ENCODE measurements at regions not wholly inside any gene's neighbourhood (a gene's known extent, or its start where the extent isn't known, plus 50 kb on each side); places are given as distances from the start of the nearest gene placed in this dataset.

DNA sequence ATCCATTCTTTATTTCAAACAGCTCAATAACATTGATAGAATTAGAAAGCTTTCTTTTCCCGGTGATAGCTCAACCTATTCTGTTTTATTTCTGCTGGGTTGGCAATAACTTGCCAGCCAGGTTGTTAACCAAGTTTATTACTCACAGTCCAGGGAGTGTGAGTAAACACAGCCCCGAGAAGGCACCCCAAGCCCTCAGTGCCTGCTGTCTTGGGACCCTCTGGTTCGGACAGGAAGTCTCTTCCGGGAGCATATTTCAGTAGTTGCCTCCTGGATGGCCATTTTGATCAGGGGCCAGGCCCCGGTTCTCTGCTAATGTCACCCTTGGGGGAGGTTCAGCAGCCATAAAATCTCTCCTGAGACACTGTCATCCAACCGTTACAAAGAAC lies 176.8 kb downstream of the INO80D start:
- no peak overlapping the region for H3K4me3 ChIP-seq (ENCODE audit: low read depth, low read length)
- no peak for DNase-seq (ENCODE audit: low read depth)
- TF ChIP-seq, protein P1, sequence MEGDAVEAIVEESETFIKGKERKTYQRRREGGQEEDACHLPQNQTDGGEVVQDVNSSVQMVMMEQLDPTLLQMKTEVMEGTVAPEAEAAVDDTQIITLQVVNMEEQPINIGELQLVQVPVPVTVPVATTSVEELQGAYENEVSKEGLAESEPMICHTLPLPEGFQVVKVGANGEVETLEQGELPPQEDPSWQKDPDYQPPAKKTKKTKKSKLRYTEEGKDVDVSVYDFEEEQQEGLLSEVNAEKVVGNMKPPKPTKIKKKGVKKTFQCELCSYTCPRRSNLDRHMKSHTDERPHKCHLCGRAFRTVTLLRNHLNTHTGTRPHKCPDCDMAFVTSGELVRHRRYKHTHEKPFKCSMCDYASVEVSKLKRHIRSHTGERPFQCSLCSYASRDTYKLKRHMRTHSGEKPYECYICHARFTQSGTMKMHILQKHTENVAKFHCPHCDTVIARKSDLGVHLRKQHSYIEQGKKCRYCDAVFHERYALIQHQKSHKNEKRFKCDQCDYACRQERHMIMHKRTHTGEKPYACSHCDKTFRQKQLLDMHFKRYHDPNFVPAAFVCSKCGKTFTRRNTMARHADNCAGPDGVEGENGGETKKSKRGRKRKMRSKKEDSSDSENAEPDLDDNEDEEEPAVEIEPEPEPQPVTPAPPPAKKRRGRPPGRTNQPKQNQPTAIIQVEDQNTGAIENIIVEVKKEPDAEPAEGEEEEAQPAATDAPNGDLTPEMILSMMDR (conservative IDR thresholded peaks at IDR 0.05; ENCODE audit: low read depth, low read length) = no peak

DNA sequence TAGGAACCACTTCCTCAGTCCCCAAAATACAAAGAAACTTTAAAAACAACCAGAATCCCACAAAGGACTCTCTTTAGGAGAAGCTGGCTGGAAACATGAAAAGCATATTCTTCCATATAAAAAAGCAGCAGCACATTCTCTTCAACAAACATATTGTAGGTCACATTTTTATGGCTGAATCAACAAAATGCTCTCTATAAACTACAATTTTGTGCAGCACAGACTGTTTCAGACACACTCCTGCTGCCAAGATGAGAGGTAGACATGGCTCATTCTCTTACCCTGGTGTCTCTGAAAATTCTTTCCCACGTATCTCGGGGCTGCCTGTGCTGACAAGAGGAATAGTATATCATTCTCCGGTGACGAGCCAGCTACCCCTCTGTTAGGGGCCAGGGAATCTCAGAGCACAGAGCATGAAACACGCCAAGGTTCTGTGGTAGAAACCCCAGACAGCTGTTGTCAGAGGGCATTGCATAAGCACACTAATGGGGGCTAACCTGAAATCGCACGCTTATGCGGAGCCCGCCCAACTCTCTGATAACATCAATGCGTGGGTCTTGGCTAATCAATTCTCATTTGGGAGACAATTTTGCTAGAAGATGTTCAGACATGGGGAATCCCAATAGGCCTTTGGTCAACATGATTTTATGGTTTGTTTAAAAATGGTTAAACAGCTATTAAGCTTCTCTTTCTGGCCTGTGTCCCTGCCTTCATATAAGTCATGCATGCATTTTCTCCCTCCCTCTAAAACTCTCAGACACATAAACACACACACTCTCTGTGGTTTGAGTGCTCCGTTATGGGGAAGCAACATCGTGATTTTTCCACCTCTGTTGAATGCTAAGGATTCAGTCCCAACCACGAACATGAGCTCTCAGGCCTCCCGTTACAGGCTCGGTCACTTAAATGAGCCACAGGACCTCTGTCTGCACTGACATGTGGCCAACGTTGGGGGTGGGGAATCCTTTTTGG lies 177.5 kb downstream of the INO80D start:
- no peak overlapping the region for H3K4me3 ChIP-seq (ENCODE audit: low read depth, low read length)
- TF ChIP-seq, protein P1 (conservative IDR thresholded peaks at IDR 0.05; ENCODE audit: low read depth, low read length) = no peak
- DNase-seq (ENCODE audit: low read depth) = no peak

DNA sequence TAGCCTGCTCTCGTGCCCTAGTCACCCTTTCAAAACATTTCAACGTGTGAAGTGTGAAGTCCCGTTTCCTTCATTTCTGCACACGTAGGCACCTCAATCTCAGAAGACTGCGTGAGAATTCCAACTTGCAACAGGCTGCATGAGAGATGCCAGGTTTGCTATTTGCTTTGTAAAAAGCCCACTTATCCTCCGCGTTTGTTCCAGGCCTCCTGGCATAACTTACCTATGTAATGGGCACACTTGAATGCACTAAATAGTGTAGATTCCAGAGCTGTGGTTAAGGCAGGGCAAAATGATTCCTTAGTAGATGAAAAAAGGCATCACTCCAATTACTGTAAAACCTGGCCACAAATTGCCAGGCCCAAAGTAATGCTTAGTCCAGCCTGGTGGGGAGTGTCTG lies 179.6 kb downstream of the INO80D start:
- no peak overlapping the region for H3K4me3 ChIP-seq (ENCODE audit: low read depth, low read length)
- no peak for DNase-seq (ENCODE audit: low read depth)
- TF ChIP-seq, protein P1 (conservative IDR thresholded peaks at IDR 0.05; ENCODE audit: low read depth, low read length) = no peak

DNA sequence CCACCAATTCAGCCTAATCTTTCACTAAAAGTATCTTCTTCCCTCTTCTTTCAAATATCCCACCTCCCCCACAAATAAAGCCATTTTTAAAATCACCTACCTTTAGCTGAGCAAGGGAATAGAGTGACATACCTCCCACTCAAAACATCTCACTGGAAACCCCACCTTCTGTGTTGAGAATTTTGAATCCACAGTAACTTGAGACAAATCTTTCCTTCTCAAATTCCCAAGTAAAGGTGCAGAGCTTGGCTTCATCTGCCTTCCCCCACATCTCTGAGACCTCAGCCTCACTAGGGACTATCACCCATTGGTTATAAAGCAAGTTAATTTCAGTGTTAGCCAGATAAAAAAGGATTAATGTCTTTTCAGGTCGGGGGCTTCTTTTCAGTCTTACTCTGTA lies 180.4 kb downstream of the INO80D start:
- TF ChIP-seq, protein P1 (conservative IDR thresholded peaks at IDR 0.05; ENCODE audit: low read depth, low read length) = no peak
- DNase-seq (ENCODE audit: low read depth) = no peak
- no peak overlapping the region for H3K4me3 ChIP-seq (ENCODE audit: low read depth, low read length)

DNA sequence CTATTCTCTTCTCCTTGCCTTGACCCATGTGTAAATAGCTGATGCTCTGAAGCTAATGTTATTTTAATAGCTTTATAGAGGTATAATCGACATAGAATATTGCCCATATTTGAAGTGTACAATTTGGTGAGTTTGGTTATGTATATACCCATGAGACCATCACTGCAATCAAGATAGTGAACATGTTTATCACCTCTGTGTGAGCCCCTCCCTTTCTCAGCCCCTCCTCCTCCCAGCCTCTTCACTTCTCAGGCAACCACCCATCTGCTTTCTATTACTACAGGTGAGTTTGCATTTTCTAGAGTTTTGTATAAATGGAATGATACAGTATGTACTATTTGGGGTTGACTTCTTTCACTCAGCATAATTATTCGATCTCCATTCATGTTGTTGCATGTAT lies 181.1 kb downstream of the INO80D start:
- no peak for DNase-seq (ENCODE audit: low read depth)
- TF ChIP-seq, protein P1 (conservative IDR thresholded peaks at IDR 0.05; ENCODE audit: low read depth, low read length) = no peak
- no peak overlapping the region for H3K4me3 ChIP-seq (ENCODE audit: low read depth, low read length)

DNA sequence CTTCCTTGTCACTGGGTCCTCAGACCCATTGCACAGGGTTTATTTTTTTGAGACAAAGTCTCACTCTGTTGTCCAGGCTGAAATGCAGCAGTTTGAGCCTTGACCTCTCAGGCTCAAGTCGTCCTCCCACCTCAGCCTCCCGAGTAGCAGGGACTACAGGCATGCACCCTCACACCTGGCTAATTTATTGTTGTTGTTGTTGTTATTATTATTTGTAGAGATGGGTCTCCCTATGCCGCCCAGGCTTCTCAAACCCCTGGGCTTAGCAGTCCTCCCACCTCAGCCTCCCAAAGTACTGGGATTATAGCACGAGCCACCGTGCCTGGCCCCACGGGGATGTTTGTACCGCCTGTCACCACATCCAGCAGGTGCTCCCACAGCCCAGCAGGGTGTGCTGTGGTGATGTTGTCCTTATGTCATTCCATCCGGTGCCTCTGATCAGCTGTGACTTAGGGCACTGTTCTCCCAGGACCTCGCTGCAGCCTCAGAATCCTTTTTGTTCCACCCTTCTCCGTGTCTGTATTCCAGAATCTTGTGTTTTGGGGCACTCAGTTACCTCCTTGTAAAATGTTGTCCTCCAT lies 182.3 kb downstream of the INO80D start:
- no peak for DNase-seq (ENCODE audit: low read depth)
- TF ChIP-seq, protein P1 (conservative IDR thresholded peaks at IDR 0.05; ENCODE audit: low read depth, low read length) = peak; percentile 78
- no peak overlapping the region for H3K4me3 ChIP-seq (ENCODE audit: low read depth, low read length)

All from epithelial cell of proximal tubule (primary cell).